HCT116 (cell line): ENCODE measurements at regions not wholly inside any gene's neighbourhood (a gene's known extent, or its start where the extent isn't known, plus 50 kb on each side); places are given as distances from the start of the nearest gene placed in this dataset.
"Not testable (repeated sequence)": the region's sequence is repeated elsewhere in the genome, so short reads cannot be mapped to it uniquely, and the experiment has no call there.

Experiments used
- ATAC-seq: fragments of 200-7000 bp; cut with Tn5 transposase; 2 replicates; pipeline ENCODE4 v1.9.1; 2020; ENCODE audit warnings: mild to moderate bottlenecking, moderate library complexity
- BruUV-seq: library from RNA; stranded (reverse); fragments of 400-500 nt; replicated peaks from 2 replicates; lab custom pipeline; 2021; lab: Mats Ljungman, UMichigan
- CTCF ChIA-PET: fragments of 300-600 bp; sonication (Branson Sonifier 250); formaldehyde crosslinking; loops from one replicate; lab custom pipeline; 2021; ENCODE audit warnings: antibody characterized with exemption; lab: Charles Lee
- POLR2A ChIA-PET: fragments of 300-600, 350-600 bp; sonication (Branson Sonifier 250); formaldehyde crosslinking; loops from one replicate; lab custom pipeline; 2021; ENCODE audit warnings: antibody characterized with exemption; lab: Charles Lee
- RAD21 ChIA-PET, 2 experiments: fragments of 300-600 bp; sonication (Branson Sonifier 250); formaldehyde crosslinking; loops; one replicate each; lab custom pipeline; 2023; ENCODE audit warnings: low total read pairs in 2 of 2; ENCODE audit not compliant: uncharacterized antibody in 2 of 2, unreplicated experiment in 2 of 2, low non-redundant PET in 1 of 2; lab: Charles Lee
- DNase-seq: peaks from one replicate; pipeline ENCODE4 v3.0.0-alpha.2; 2010; ENCODE audit warnings: low read depth, low spot score
- H2AFZ ChIP-seq: fragments of 200-600 bp; shearing (Covaris generic), sonication (generic); 2 replicates; pipeline ENCODE4 v1.6.1; 2017; ENCODE audit warnings: low read depth, mixed run types, mixed read lengths, antibody characterized with exemption, low read length; ENCODE audit not compliant: poor library complexity, severe bottlenecking
- H3K27ac ChIP-seq: 2 replicates; pipeline ENCODE4 v1.5.1; 2012; ENCODE audit warnings: low read depth, low read length
- H3K27me3 ChIP-seq: fragments of 200-600 bp; sonication (generic); 2 replicates; pipeline ENCODE4 v1.6.1; 2016; ENCODE audit warnings: mixed run types, low read length, mixed read lengths; ENCODE audit not compliant: insufficient read depth
- H3K36me3 ChIP-seq, 2 experiments: fragments of 200-500 bp in 1 of 2; fragments of 200-600 bp in 1 of 2; sonication (Bioruptor generic) in 1 of 2; sonication (generic) in 1 of 2; 2 replicates each; pipeline versions ENCODE4 v1.5.1 to v1.6.1; 2014 to 2016; ENCODE audit warnings: low read length in 2 of 2, inconsistent platforms in 1 of 2, mixed read lengths in 1 of 2, mixed run types in 1 of 2; ENCODE audit not compliant: insufficient read depth in 2 of 2, control insufficient read depth in 1 of 2
- H3K4me1 ChIP-seq, 2 experiments: fragments of 200-600 bp in 1 of 2; sonication (generic) in 1 of 2; 2 replicates each; pipeline versions ENCODE4 v1.5.1 to v1.6.1; 2012 to 2017; ENCODE audit warnings: low read length in 2 of 2, inconsistent platforms in 1 of 2, mild to moderate bottlenecking in 1 of 2, mixed read lengths in 1 of 2, mixed run types in 1 of 2, moderate library complexity in 1 of 2; ENCODE audit not compliant: insufficient read depth in 2 of 2, control insufficient read depth in 1 of 2
- H3K4me2 ChIP-seq: fragments of 200-600 bp; sonication (generic); 2 replicates; pipeline ENCODE4 v1.6.1; 2017; ENCODE audit warnings: mixed run types, low read length, mixed read lengths
- H3K4me3 ChIP-seq, 2 experiments: fragments of 200-600 bp in 1 of 2; sonication (generic) in 1 of 2; replicated peaks in 1 of 2; 2 replicates each; pipeline ENCODE4 v1.5.1; 2011 to 2016; ENCODE audit warnings: low read length in 2 of 2, control low read depth in 1 of 2, low read depth in 1 of 2, mild to moderate bottlenecking in 1 of 2, mixed read lengths in 1 of 2, mixed run types in 1 of 2
- H3K79me2 ChIP-seq: fragments of 200-600 bp; sonication (generic); 2 replicates; pipeline ENCODE4 v1.6.1; 2017; ENCODE audit warnings: mild to moderate bottlenecking, mixed run types, low read length, moderate library complexity, mixed read lengths; ENCODE audit not compliant: insufficient read depth
- H3K9ac ChIP-seq: fragments of 200-600 bp; sonication (generic); 2 replicates; pipeline ENCODE4 v1.6.1; 2016; ENCODE audit warnings: low read length, mixed read lengths
- H3K9me2 ChIP-seq: fragments of 200-600 bp; sonication (generic), shearing (Covaris generic); 2 replicates; pipeline ENCODE4 v1.6.1; 2017; ENCODE audit warnings: mixed run types, mild to moderate bottlenecking, moderate library complexity; ENCODE audit not compliant: insufficient read depth
- H3K9me3 ChIP-seq, 2 experiments: fragments of 200-500 bp in 1 of 2; fragments of 200-600 bp in 1 of 2; sonication (Bioruptor generic) in 1 of 2; sonication (generic) in 1 of 2; 2 replicates each; pipeline ENCODE4 v1.6.1; 2014 to 2017; ENCODE audit warnings: low read length in 2 of 2, mixed read lengths in 2 of 2, inconsistent platforms in 1 of 2, low read depth in 1 of 2, mild to moderate bottlenecking in 1 of 2, mixed run types in 1 of 2, moderate library complexity in 1 of 2; ENCODE audit not compliant: control insufficient read depth in 1 of 2, insufficient read depth in 1 of 2
- H4K20me1 ChIP-seq: fragments of 200-600 bp; sonication (generic), shearing (Covaris generic); 2 replicates; pipeline ENCODE4 v1.6.1; 2017; ENCODE audit warnings: mixed run types, mild to moderate bottlenecking, moderate library complexity; ENCODE audit not compliant: insufficient read depth
- CTCF ChIP-seq, 3 experiments: fragments of 200-600 bp in 1 of 3; sonication (generic) in 1 of 3; IDR thresholded peaks in 2 of 3; conservative IDR thresholded peaks in 1 of 3; 2 replicates each; pipeline ENCODE4 v1.5.1; 2012 to 2017; ENCODE audit warnings: low read depth in 2 of 3, low read length in 2 of 3, antibody characterized with exemption in 1 of 3, borderline replicate concordance in 1 of 3, control low read depth in 1 of 3, mild to moderate bottlenecking in 1 of 3, mixed read lengths in 1 of 3, mixed run types in 1 of 3, moderate library complexity in 1 of 3; ENCODE audit not compliant: insufficient read depth in 1 of 3
- RAD21 ChIP-seq: IDR thresholded peaks from 2 replicates; pipeline ENCODE4 v1.6.1; 2012; ENCODE audit warnings: low read depth, mild to moderate bottlenecking
- ZNF274 ChIP-seq: fragments of 200-500 bp; sonication (Bioruptor generic); IDR thresholded peaks from 2 replicates; pipeline ENCODE4 v1.6.1; 2014; ENCODE audit warnings: mild to moderate bottlenecking, low read depth, low read length, inconsistent platforms
- intact Hi-C: fragments of 100-400 bp; cut with micrococcal nuclease; formaldehyde crosslinking; loops from 2 replicates; pipeline ENCODE4 v1.10.0; 2022

- H3K4me1 ChIP-seq, DNase-seq, H3K4me2 ChIP-seq, H3K9me3 ChIP-seq, H3K9ac ChIP-seq, RAD21 ChIA-PET, ATAC-seq, BruUV-seq, H3K4me3 ChIP-seq, CTCF ChIA-PET, H3K9me2 ChIP-seq, H3K27me3 ChIP-seq, H4K20me1 ChIP-seq, POLR2A ChIA-PET, H3K27ac ChIP-seq, H3K79me2 ChIP-seq, H3K36me3 ChIP-seq: not testable (repeated sequence)
- peak overlapping the region; percentile 79 for H2AFZ ChIP-seq
- intact Hi-C loops = loop anchor here (1.0 to 10.0 kb wide), 2 partner anchors 214 to 515 kb away; no protein-coding TSS in a partner anchor
These were observed 114.8 kb upstream of the GNAI1 start for GRCh38 chr7:80019809-80020207.

- TF ChIP-seq ZNF274 (no peak), CTCF (IDR thresholded peaks at IDR 0.05 in 2 of 3, conservative IDR thresholded peaks at IDR 0.05 in 1 of 3; ENCODE audit: borderline replicate concordance in 1 of 3, insufficient read depth in 1 of 3, low read depth in 2 of 3, low read length in 2 of 3) (peak; percentile 67 to 97 (median 79); a peak in 5 of 6 replicates), RAD21 (peak; percentile 73)
- intact Hi-C loops = loop anchor here (1.0 kb wide), 1 partner anchor 213 kb away; no protein-coding TSS in a partner anchor
- DNase-seq (peak; percentile 54), ATAC-seq (peak; percentile 97)
- Histone ChIP-seq H4K20me1 (no peaks in the 10 kb centered on the region), H3K27me3 (no peaks in the 10 kb centered on the region), H3K9me3 (no peaks in the 10 kb centered on the region), H3K27ac (no peak overlapping the region), H3K9ac (no peak overlapping the region), H3K9me2 (no peaks in the 10 kb centered on the region), H3K79me2 (no peaks in the 10 kb centered on the region), H3K4me1 (peaks cover 0 to 6% of the 10 kb centered on the region in 2 experiments; a peak in 1 of 4 replicates), H2AFZ (peak overlapping the region; percentile 79), H3K4me2 (peak overlapping the region; percentile 22), H3K4me3 (no peak overlapping the region), H3K36me3 (no peaks in the 10 kb centered on the region)
- RAD21 ChIA-PET = no interaction called here
- POLR2A ChIA-PET = no interaction called here
- CTCF ChIA-PET = no interaction called here
- TSS peak; percentile 78 for BruUV-seq
These were observed 115.5 kb upstream of the GNAI1 start for GRCh38 chr7:80018941-80019808.
